BLaER1 treated with 17β-estradiol and CSF1 and Interleukin-3, amounts not matched to agents 10 nM and 100 nM (cell line): ENCODE measurements at regions not wholly inside any gene's neighbourhood (a gene's known extent, or its start where the extent isn't known, plus 50 kb on each side); places are given as distances from the start of the nearest gene placed in this dataset.

Source experiments
- H3K27ac ChIP-seq, 11 experiments: shearing (Covaris generic); formaldehyde crosslinking; 2 replicates each; pipeline ENCODE4 v1.8.1; 2022
- H3K27me3 ChIP-seq, 11 experiments: shearing (Covaris generic); formaldehyde crosslinking; 2 replicates each; pipeline ENCODE4 v1.8.1; 2022
- H3K36me3 ChIP-seq, 11 experiments: shearing (Covaris generic); formaldehyde crosslinking; 2 replicates each; pipeline ENCODE4 v1.8.1; 2022
- H3K4me1 ChIP-seq, 10 experiments: shearing (Covaris generic); formaldehyde crosslinking; 2 replicates each; pipeline ENCODE4 v1.8.1; 2022
- H3K4me2 ChIP-seq, 11 experiments: shearing (Covaris generic); formaldehyde crosslinking; 2 replicates each; pipeline ENCODE4 v1.8.1; 2022
- H3K4me3 ChIP-seq, 10 experiments: shearing (Covaris generic); formaldehyde crosslinking; 2 replicates each; pipeline ENCODE4 v1.8.1; 2022
- H3K9ac ChIP-seq, 11 experiments: shearing (Covaris generic); formaldehyde crosslinking; 2 replicates each; pipeline ENCODE4 v1.8.1; 2022
- H3K9me3 ChIP-seq, 11 experiments: shearing (Covaris generic); formaldehyde crosslinking; replicated peaks in 1 of 11; 2 replicates each; pipeline ENCODE4 v1.8.1; 2022
- H4K20me1 ChIP-seq, 11 experiments: shearing (Covaris generic); formaldehyde crosslinking; 2 replicates each; pipeline ENCODE4 v1.8.1; 2022
- Cebpa-rat ChIP-seq, 11 experiments: shearing (Covaris generic); IDR thresholded peaks; 2 replicates each; pipeline ENCODE4 v1.8.1; 2022

DNA sequence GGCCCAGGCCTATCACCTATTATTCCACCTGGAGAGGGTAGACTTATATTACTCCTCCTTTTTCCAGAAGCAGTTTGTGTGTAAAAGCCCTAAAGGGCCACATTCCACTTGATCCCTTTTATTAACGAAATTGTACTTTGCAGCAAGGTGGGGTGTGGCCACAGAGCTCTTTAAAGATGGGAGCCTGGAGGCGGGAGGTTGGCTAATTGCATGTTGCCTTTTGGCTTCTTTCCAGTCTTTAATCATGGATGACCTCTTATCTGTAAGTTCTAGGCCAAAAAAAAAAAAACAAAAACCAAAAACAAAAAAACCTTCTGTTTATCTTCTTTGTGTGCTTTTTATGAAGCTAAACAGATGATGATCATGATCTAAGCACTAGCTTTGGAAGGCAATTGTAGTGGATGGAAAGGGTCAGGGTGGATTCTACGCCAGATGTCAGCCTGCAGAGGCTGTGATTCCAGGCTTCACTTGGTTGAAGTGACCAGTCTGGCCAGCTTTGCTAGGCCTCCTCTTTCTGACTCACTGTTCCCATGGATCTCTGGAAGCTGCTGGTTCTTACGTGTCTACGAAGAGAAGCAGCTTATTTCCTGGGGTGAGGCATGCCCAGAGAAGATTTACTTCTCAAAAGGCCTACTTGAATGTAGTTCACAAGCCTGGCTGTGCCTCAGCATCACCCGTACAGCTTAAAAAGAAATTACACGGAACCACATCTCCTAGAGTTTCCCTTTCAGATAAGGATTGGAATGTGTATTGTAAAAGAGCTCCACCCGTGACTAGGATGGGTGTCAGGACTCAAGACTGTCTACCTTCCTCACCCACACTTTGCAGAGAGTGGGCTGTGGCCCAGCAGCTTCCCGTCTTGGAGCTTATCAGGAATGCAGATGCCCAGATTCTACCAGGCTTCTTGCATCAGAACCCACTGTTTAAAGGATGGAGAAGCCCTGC lies 330.9 kb upstream of the C2CD4B start:
- Histone ChIP-seq H3K4me3 (no peak overlapping the region), H3K9me3 (no peaks in the 10 kb centered on the region), H3K4me1 (peaks cover 0 to 6% (median 0%) of the 10 kb centered on the region in 10 experiments; a peak in 1 of 20 replicates), H3K9ac (no peak overlapping the region), H3K36me3 (no peaks in the 10 kb centered on the region), H3K27ac (no peak overlapping the region), H3K4me2 (no peak overlapping the region), H4K20me1 (no peaks in the 10 kb centered on the region), H3K27me3 (no peaks in the 10 kb centered on the region)
- no peak for TF ChIP-seq Cebpa-rat (IDR thresholded peaks at IDR 0.05)

GRCh38 chr15:62497356-62497755 lies 332.3 kb upstream of the C2CD4B start:
- Histone ChIP-seq H3K4me1 (peaks cover 0 to 6% (median 0%) of the 10 kb centered on the region in 10 experiments; a peak in 1 of 20 replicates), H3K9me3 (no peaks in the 10 kb centered on the region), H3K36me3 (no peaks in the 10 kb centered on the region), H3K27me3 (no peaks in the 10 kb centered on the region), H3K4me3 (no peak overlapping the region), H3K9ac (no peak overlapping the region), H4K20me1 (no peaks in the 10 kb centered on the region), H3K27ac (no peak overlapping the region), H3K4me2 (no peak overlapping the region)
- TF ChIP-seq Cebpa-rat (IDR thresholded peaks at IDR 0.05): no peak

DNA sequence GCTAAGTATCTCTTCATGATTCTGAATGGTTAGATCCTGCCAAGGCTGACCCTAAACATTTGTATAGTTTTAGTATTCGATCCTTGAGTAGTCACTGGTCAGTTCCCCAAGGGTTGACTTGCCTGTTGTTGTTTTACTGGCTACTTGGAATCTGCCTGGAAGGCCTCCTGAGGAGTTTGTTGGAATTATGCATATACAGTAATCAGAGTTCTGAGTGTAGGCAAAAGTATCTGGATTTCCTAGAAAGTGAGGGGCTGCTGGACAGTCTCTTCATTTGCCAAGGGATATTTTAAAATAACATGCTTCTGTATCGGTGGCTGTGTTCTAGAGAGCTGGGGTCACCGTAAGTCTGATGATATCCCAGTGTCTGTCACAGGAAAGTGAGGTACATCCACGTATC lies 333.2 kb upstream of the C2CD4B start:
- no peaks in the 10 kb centered on the region for H4K20me1 ChIP-seq
- H3K4me3 ChIP-seq: no peak overlapping the region
- H3K4me1 ChIP-seq: peaks cover 0 to 8% (median 0%) of the 10 kb centered on the region in 10 experiments; a peak in 4 of 20 replicates
- H3K27ac ChIP-seq: no peak overlapping the region
- no peak overlapping the region for H3K4me2 ChIP-seq
- no peak overlapping the region for H3K9ac ChIP-seq
- H3K36me3 ChIP-seq: no peaks in the 10 kb centered on the region
- no peak for TF ChIP-seq Cebpa-rat (IDR thresholded peaks at IDR 0.05)
- no peaks in the 10 kb centered on the region for H3K27me3 ChIP-seq
- H3K9me3 ChIP-seq: no peaks in the 10 kb centered on the region

DNA sequence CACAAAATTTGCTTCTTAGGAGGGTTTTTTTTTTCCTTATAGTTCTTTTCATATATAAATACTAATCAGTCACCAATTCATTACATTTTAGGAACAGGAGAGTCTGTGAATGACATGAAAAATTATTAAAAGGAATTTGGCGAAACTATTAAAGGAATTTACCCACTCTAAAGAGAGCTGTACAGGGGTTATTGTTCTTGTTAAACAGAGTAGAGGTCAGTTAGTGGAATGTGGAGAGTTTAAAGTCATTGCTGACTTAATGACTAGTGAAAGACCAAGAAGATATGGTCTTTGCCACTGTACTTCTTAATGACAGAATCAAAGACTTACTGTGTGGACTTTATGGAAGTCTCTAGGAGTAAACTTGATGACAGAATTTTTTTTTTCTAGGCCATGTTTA lies 333.6 kb upstream of the C2CD4B start:
- no peak overlapping the region for H3K4me2 ChIP-seq
- H3K27me3 ChIP-seq: no peaks in the 10 kb centered on the region
- H4K20me1 ChIP-seq: no peaks in the 10 kb centered on the region
- no peak for TF ChIP-seq Cebpa-rat (IDR thresholded peaks at IDR 0.05)
- no peaks in the 10 kb centered on the region for H3K36me3 ChIP-seq
- H3K27ac ChIP-seq: no peak overlapping the region
- no peak overlapping the region for H3K4me3 ChIP-seq
- peaks cover 0 to 12% (median 4%) of the 10 kb centered on the region in 10 experiments; a peak in 9 of 20 replicates for H3K4me1 ChIP-seq
- H3K9me3 ChIP-seq: no peaks in the 10 kb centered on the region
- no peak overlapping the region for H3K9ac ChIP-seq

DNA sequence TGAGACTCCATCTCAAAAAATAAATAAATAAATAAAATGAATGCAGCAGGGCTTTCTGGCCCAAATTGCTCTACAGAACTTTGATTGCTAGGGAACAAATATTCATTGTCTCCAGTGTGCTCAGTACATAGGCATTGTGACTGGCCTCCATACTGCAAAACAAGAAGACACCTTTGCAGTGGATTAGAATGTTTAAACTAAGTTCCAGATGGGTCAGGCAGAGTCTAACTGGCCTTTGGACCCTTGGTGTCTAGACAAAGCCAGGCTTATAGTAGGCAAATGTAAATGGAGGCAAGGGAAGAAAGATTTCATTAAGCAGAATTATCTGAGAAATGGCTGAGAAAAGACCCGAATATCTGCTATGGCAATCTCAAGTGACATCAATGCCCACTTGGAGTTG lies 335.2 kb upstream of the C2CD4B start:
- peaks cover 0 to 9% (median 5%) of the 10 kb centered on the region in 10 experiments; a peak in 9 of 20 replicates for H3K4me1 ChIP-seq
- no peak for TF ChIP-seq Cebpa-rat (IDR thresholded peaks at IDR 0.05)
- H3K4me3 ChIP-seq: no peak overlapping the region

DNA sequence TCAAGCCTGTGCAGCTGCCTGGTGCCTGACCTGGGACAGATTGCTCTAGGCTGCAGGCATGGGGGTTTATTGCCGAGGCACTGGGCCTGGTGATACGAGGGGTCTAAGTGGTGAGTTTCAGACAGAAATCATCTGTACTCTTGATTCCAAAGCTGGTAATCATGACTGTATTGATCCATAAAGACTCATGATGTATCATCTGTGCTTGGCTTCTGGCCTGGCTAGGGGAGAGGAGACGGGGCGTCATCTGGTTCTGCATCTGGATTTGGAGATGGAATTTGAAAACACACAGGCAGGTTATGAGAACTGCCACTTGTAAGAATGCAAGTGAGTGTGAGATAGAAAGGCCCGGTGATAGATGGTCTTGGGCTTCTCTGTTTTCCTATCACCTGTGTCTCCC lies 337.4 kb upstream of the C2CD4B start:
- H3K4me3 ChIP-seq: no peak overlapping the region
- no peak for TF ChIP-seq Cebpa-rat (IDR thresholded peaks at IDR 0.05)
- peaks cover 14 to 29% (median 21%) of the 10 kb centered on the region in 10 experiments; a peak in 18 of 20 replicates for H3K4me1 ChIP-seq
- no peak overlapping the region for H3K27ac ChIP-seq
- H3K36me3 ChIP-seq: no peaks in the 10 kb centered on the region
- no peaks in the 10 kb centered on the region for H3K9me3 ChIP-seq
- no peaks in the 10 kb centered on the region for H4K20me1 ChIP-seq
- H3K9ac ChIP-seq: no peak overlapping the region
- H3K4me2 ChIP-seq: no peak overlapping the region
- H3K27me3 ChIP-seq: no peaks in the 10 kb centered on the region

More for the DNA sequence above, 335.2 kb upstream of the C2CD4B start:
- H4K20me1 ChIP-seq: no peaks in the 10 kb centered on the region
- H3K9me3 ChIP-seq: no peaks in the 10 kb centered on the region
- H3K36me3 ChIP-seq: no peaks in the 10 kb centered on the region
- H3K27me3 ChIP-seq: no peaks in the 10 kb centered on the region
- no peak overlapping the region for H3K9ac ChIP-seq
- H3K27ac ChIP-seq: no peak overlapping the region
- no peak overlapping the region for H3K4me2 ChIP-seq

DNA sequence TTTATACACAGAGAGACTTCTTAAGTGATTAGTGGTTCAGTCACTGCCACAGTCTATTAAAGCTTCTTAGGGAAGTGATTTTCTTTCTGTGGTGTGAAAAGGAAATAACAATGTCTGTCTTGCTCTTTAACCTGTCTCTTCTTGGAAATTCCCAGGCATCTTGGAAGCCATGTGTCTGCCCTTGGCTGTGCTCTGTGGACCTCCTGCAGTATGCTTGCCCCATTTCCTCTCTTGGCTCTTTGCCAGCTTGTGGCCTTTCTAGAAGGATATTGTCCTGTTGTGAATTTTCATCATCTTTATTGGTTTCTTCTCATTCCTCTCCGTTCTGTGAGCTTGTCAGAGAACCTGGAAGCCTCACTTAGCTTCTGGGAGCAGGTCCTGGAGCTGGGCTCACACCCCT lies 338.4 kb upstream of the C2CD4B start:
- Histone ChIP-seq H3K4me2 (peak overlapping the region in 6 of 11 experiments; percentile 7 to 30 (median 20); a peak in 5 of 22 replicates), H3K27ac (no peak overlapping the region), H3K9ac (no peak overlapping the region), H3K36me3 (no peaks in the 10 kb centered on the region), H3K4me3 (no peak overlapping the region), H3K9me3 (no peaks in the 10 kb centered on the region), H4K20me1 (no peaks in the 10 kb centered on the region), H3K4me1 (peaks cover 14 to 32% (median 22%) of the 10 kb centered on the region in 10 experiments; a peak in 18 of 20 replicates), H3K27me3 (no peaks in the 10 kb centered on the region)
- TF ChIP-seq Cebpa-rat (IDR thresholded peaks at IDR 0.05): no peak

DNA sequence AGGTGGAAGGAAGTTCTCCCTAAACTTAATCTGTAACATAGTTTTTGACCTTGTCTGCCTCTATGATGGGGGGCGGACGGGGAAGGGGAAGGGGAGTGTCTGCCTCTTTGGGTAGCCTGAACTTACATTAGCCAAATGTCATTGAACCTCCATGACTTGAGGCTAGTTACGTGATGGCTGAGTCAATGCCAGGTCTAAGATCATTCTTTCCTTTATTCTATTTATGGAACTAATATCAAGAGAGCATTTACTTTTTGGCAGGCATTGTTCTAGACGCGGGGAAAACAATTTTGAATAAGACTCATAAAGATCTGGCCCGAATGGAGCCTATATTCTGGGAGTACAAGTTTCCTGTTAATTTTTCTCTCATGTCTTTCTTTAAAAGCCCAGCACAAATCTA lies 340.7 kb upstream of the C2CD4B start:
- H3K9ac ChIP-seq: no peak overlapping the region
- H3K36me3 ChIP-seq: no peaks in the 10 kb centered on the region
- peaks cover 14 to 32% (median 22%) of the 10 kb centered on the region in 10 experiments; a peak in 18 of 20 replicates for H3K4me1 ChIP-seq
- H3K4me3 ChIP-seq: no peak overlapping the region
- no peaks in the 10 kb centered on the region for H3K9me3 ChIP-seq
- peak overlapping the region in 3 of 11 experiments; percentile 3 to 24 (median 7); a peak in 3 of 22 replicates for H3K27ac ChIP-seq
- no peaks in the 10 kb centered on the region for H3K27me3 ChIP-seq
- no peak for TF ChIP-seq Cebpa-rat (IDR thresholded peaks at IDR 0.05)
- peak overlapping the region in 10 of 11 experiments; percentile 7 to 80 (median 65); a peak in 16 of 22 replicates for H3K4me2 ChIP-seq
- H4K20me1 ChIP-seq: no peaks in the 10 kb centered on the region

- H3K9me3 ChIP-seq: no peaks in the 10 kb centered on the region
- H3K27ac ChIP-seq: peak overlapping the region in 4 of 11 experiments; percentile 3 to 24 (median 14); a peak in 6 of 22 replicates
- H3K36me3 ChIP-seq: no peaks in the 10 kb centered on the region
- peaks cover 14 to 32% (median 22%) of the 10 kb centered on the region in 10 experiments; a peak in 18 of 20 replicates for H3K4me1 ChIP-seq
- no peak for TF ChIP-seq Cebpa-rat (IDR thresholded peaks at IDR 0.05)
- no peak overlapping the region for H3K4me3 ChIP-seq
- no peaks in the 10 kb centered on the region for H3K27me3 ChIP-seq
- H4K20me1 ChIP-seq: no peaks in the 10 kb centered on the region
- H3K9ac ChIP-seq: no peak overlapping the region
- peak overlapping the region; percentile 7 to 80 (median 64); a peak in 20 of 22 replicates for H3K4me2 ChIP-seq
Measured at GRCh38 chr15:62506217-62506805, 341.2 kb upstream of the C2CD4B start.
